ENCODE measurements at regions not wholly inside any gene's neighbourhood (a gene's known extent, or its start where the extent isn't known, plus 50 kb on each side); places are given as distances from the start of the nearest gene placed in this dataset.

- no peak overlapping the region for H3K27ac ChIP-seq (ENCODE audit: low read depth, low read length)
- TF ChIP-seq CTCF (IDR thresholded peaks at IDR 0.05; ENCODE audit: low read depth, low read length, poor library complexity, severe bottlenecking) (no peak), EZH2phosphoT487 (IDR thresholded peaks at IDR 0.05; ENCODE audit: borderline replicate concordance, low read length) (no peak)
Measured at GRCh38 chr14:80271389-80271788, 60.1 kb upstream of the DIO2 start.

GRCh38 chr14:80269353-80269925 lies 58.1 kb upstream of the DIO2 start:
- Histone ChIP-seq H3F3A (ENCODE audit: control insufficient read depth, insufficient read depth) (no peaks in the 10 kb centered on the region), H3K27me3 (ENCODE audit: control insufficient read depth, low read length) (no peaks in the 10 kb centered on the region), H3K27ac (ENCODE audit: low read depth, low read length) (no peak overlapping the region), H3K36me3 (ENCODE audit: control insufficient read depth, low read length) (no peaks in the 10 kb centered on the region), H4K20me1 (ENCODE audit: control insufficient read depth, insufficient read depth, low read depth, low read length) (no peaks in the 10 kb centered on the region), H3K79me2 (ENCODE audit: control insufficient read depth, low read length) (no peaks in the 10 kb centered on the region), H3K9me2 (replicated peaks; ENCODE audit: control insufficient read depth, low read length) (no peaks in the 10 kb centered on the region), H3K9me3 (ENCODE audit: control insufficient read depth, insufficient read depth, low read length) (no peaks in the 10 kb centered on the region), H3K4me3 (ENCODE audit: low read length) (no peak overlapping the region), H3K4me2 (ENCODE audit: low read length) (no peak overlapping the region), H3K4me1 (ENCODE audit: control insufficient read depth, low read length) (no peaks in the 10 kb centered on the region)
- TF ChIP-seq EZH2phosphoT487 (IDR thresholded peaks at IDR 0.05; ENCODE audit: borderline replicate concordance, low read length) (no peak), CTCF (IDR thresholded peaks at IDR 0.05; ENCODE audit: low read depth, low read length, poor library complexity, severe bottlenecking) (no peak)

More at GRCh38 chr14:80271389-80271788, 60.1 kb upstream of the DIO2 start:
- Histone ChIP-seq H3K79me2 (ENCODE audit: control insufficient read depth, low read length) (no peaks in the 10 kb centered on the region), H3K27me3 (ENCODE audit: control insufficient read depth, low read length) (no peaks in the 10 kb centered on the region), H3K36me3 (ENCODE audit: control insufficient read depth, low read length) (no peaks in the 10 kb centered on the region), H3K4me3 (ENCODE audit: low read length) (no peak overlapping the region), H3K4me2 (ENCODE audit: low read length) (no peak overlapping the region), H3K9me2 (replicated peaks; ENCODE audit: control insufficient read depth, low read length) (no peaks in the 10 kb centered on the region), H3K9me3 (ENCODE audit: control insufficient read depth, insufficient read depth, low read length) (no peaks in the 10 kb centered on the region), H4K20me1 (ENCODE audit: control insufficient read depth, insufficient read depth, low read depth, low read length) (no peaks in the 10 kb centered on the region), H3F3A (ENCODE audit: control insufficient read depth, insufficient read depth) (no peaks in the 10 kb centered on the region), H3K4me1 (ENCODE audit: control insufficient read depth, low read length) (no peaks in the 10 kb centered on the region)

GRCh38 chr14:80266930-80267329 lies 55.6 kb upstream of the DIO2 start:
- Histone ChIP-seq H3K36me3 (ENCODE audit: control insufficient read depth, low read length) (no peaks in the 10 kb centered on the region), H3K9me3 (ENCODE audit: control insufficient read depth, insufficient read depth, low read length) (no peaks in the 10 kb centered on the region), H3K79me2 (ENCODE audit: control insufficient read depth, low read length) (no peaks in the 10 kb centered on the region), H3K4me2 (ENCODE audit: low read length) (no peak overlapping the region), H4K20me1 (ENCODE audit: control insufficient read depth, insufficient read depth, low read depth, low read length) (no peaks in the 10 kb centered on the region), H3K9me2 (replicated peaks; ENCODE audit: control insufficient read depth, low read length) (no peaks in the 10 kb centered on the region), H3K27ac (ENCODE audit: low read depth, low read length) (no peak overlapping the region), H3K4me3 (ENCODE audit: low read length) (no peak overlapping the region), H3K4me1 (ENCODE audit: control insufficient read depth, low read length) (no peaks in the 10 kb centered on the region), H3K27me3 (ENCODE audit: control insufficient read depth, low read length) (no peaks in the 10 kb centered on the region), H3F3A (ENCODE audit: control insufficient read depth, insufficient read depth) (no peaks in the 10 kb centered on the region)
- TF ChIP-seq EZH2phosphoT487 (IDR thresholded peaks at IDR 0.05; ENCODE audit: borderline replicate concordance, low read length) (no peak), CTCF (IDR thresholded peaks at IDR 0.05; ENCODE audit: low read depth, low read length, poor library complexity, severe bottlenecking) (no peak)

Data from DOHH2 (cell line).